ENCODE measurements at regions not wholly inside any gene's neighbourhood (a gene's known extent, or its start where the extent isn't known, plus 50 kb on each side); places are given as distances from the start of the nearest gene placed in this dataset.

GRCh38 chr15:59905176-59905575 lies 98.9 kb upstream of the FOXB1 start:
- Histone ChIP-seq H3K27ac (ENCODE audit: low read length) (no peak overlapping the region), H3K9ac (ENCODE audit: low read length) (no peak overlapping the region), H3F3A (ENCODE audit: insufficient read depth, low read length) (no peaks in the 10 kb centered on the region), H3K27me3 (replicated peaks; ENCODE audit: insufficient read depth, low read length) (no peaks in the 10 kb centered on the region), H4K20me1 (ENCODE audit: insufficient read depth, low read length) (no peaks in the 10 kb centered on the region), H3K4me3 (ENCODE audit: low read length) (no peak overlapping the region), H3K9me2 (replicated peaks; ENCODE audit: insufficient read depth, low read length) (no peaks in the 10 kb centered on the region), H3K79me2 (ENCODE audit: low read length) (no peaks in the 10 kb centered on the region), H3K4me2 (ENCODE audit: low read depth, low read length) (no peak overlapping the region), H3K36me3 (replicated peaks; ENCODE audit: insufficient read depth, low read length) (no peaks in the 10 kb centered on the region), H3K4me1 (ENCODE audit: low read length) (no peaks in the 10 kb centered on the region), H2AFZ (ENCODE audit: low read length) (no peak overlapping the region), H3K9me3 (replicated peaks; ENCODE audit: insufficient read depth, low read length) (no peaks in the 10 kb centered on the region)
- no peak for DNase-seq
- TF ChIP-seq EZH2 (optimal IDR thresholded peaks at IDR 0.05; ENCODE audit: low read depth, low read length) (no peak), EZH2phosphoT487 (IDR thresholded peaks at IDR 0.05; ENCODE audit: low read length) (no peak), CTCF (IDR thresholded peaks at IDR 0.05; ENCODE audit: low read length) (no peak)

- H3K36me3 ChIP-seq (replicated peaks; ENCODE audit: insufficient read depth, low read length): no peaks in the 10 kb centered on the region
- DNase-seq: no peak
- TF ChIP-seq EZH2phosphoT487 (IDR thresholded peaks at IDR 0.05; ENCODE audit: low read length) (no peak), EZH2 (optimal IDR thresholded peaks at IDR 0.05; ENCODE audit: low read depth, low read length) (no peak), CTCF (IDR thresholded peaks at IDR 0.05; ENCODE audit: low read length) (no peak)
- no peak overlapping the region for H3K27ac ChIP-seq (ENCODE audit: low read length)
- H3F3A ChIP-seq (ENCODE audit: insufficient read depth, low read length): no peaks in the 10 kb centered on the region
- no peaks in the 10 kb centered on the region for H3K27me3 ChIP-seq (replicated peaks; ENCODE audit: insufficient read depth, low read length)
- no peaks in the 10 kb centered on the region for H3K9me3 ChIP-seq (replicated peaks; ENCODE audit: insufficient read depth, low read length)
- no peak overlapping the region for H3K9ac ChIP-seq (ENCODE audit: low read length)
- H3K9me2 ChIP-seq (replicated peaks; ENCODE audit: insufficient read depth, low read length): no peaks in the 10 kb centered on the region
- no peak overlapping the region for H2AFZ ChIP-seq (ENCODE audit: low read length)
- H4K20me1 ChIP-seq (ENCODE audit: insufficient read depth, low read length): no peaks in the 10 kb centered on the region
- H3K4me3 ChIP-seq (ENCODE audit: low read length): no peak overlapping the region
- no peaks in the 10 kb centered on the region for H3K79me2 ChIP-seq (ENCODE audit: low read length)
- no peak overlapping the region for H3K4me2 ChIP-seq (ENCODE audit: low read depth, low read length)
- no peaks in the 10 kb centered on the region for H3K4me1 ChIP-seq (ENCODE audit: low read length)
Measured at GRCh38 chr15:59904450-59905135, 99.5 kb upstream of the FOXB1 start.

GRCh38 chr15:59896663-59897074 lies 107.4 kb upstream of the FOXB1 start:
- no peak overlapping the region for H2AFZ ChIP-seq (ENCODE audit: low read length)
- no peak for TF ChIP-seq EZH2phosphoT487 (IDR thresholded peaks at IDR 0.05; ENCODE audit: low read length)
- TF ChIP-seq EZH2 (optimal IDR thresholded peaks at IDR 0.05; ENCODE audit: low read depth, low read length): no peak
- TF ChIP-seq CTCF (IDR thresholded peaks at IDR 0.05; ENCODE audit: low read length): no peak
- no peaks in the 10 kb centered on the region for H3K27me3 ChIP-seq (replicated peaks; ENCODE audit: insufficient read depth, low read length)
- no peak overlapping the region for H3K9ac ChIP-seq (ENCODE audit: low read length)
- H3K4me1 ChIP-seq (ENCODE audit: low read length): no peaks in the 10 kb centered on the region
- H3K9me2 ChIP-seq (replicated peaks; ENCODE audit: insufficient read depth, low read length): no peaks in the 10 kb centered on the region
- H3K4me3 ChIP-seq (ENCODE audit: low read length): no peak overlapping the region
- no peaks in the 10 kb centered on the region for H3K79me2 ChIP-seq (ENCODE audit: low read length)
- no peak overlapping the region for H3K4me2 ChIP-seq (ENCODE audit: low read depth, low read length)
- H3K9me3 ChIP-seq (replicated peaks; ENCODE audit: insufficient read depth, low read length): no peaks in the 10 kb centered on the region
- H3F3A ChIP-seq (ENCODE audit: insufficient read depth, low read length): no peaks in the 10 kb centered on the region
- H3K27ac ChIP-seq (ENCODE audit: low read length): no peak overlapping the region
- no peak for DNase-seq
- H3K36me3 ChIP-seq (replicated peaks; ENCODE audit: insufficient read depth, low read length): no peaks in the 10 kb centered on the region
- H4K20me1 ChIP-seq (ENCODE audit: insufficient read depth, low read length): no peaks in the 10 kb centered on the region
